ENCODE measurements at regions not wholly inside any gene's neighbourhood (a gene's known extent, or its start where the extent isn't known, plus 50 kb on each side); places are given as distances from the start of the nearest gene placed in this dataset.

GRCh38 chr3:35867791-35868190 is 228.5 kb downstream of the ARPP21 start (continued):
- TF ChIP-seq RXRA (IDR thresholded peaks at IDR 0.05; ENCODE audit: borderline replicate concordance, low read depth) = no peak
- TF ChIP-seq, protein P1, sequence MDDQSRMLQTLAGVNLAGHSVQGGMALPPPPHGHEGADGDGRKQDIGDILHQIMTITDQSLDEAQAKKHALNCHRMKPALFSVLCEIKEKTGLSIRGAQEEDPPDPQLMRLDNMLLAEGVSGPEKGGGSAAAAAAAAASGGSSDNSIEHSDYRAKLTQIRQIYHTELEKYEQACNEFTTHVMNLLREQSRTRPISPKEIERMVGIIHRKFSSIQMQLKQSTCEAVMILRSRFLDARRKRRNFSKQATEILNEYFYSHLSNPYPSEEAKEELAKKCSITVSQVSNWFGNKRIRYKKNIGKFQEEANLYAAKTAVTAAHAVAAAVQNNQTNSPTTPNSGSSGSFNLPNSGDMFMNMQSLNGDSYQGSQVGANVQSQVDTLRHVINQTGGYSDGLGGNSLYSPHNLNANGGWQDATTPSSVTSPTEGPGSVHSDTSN (IDR thresholded peaks at IDR 0.05) = no peak
- no peak for TF ChIP-seq YY1 (IDR thresholded peaks at IDR 0.05; ENCODE audit: low read depth)

- no peak overlapping the region for H3K9ac ChIP-seq
- no peak overlapping the region for H3K4me2 ChIP-seq
- POLR2A ChIA-PET = no interaction called here
- TF ChIP-seq MEF2A (IDR thresholded peaks at IDR 0.05; ENCODE audit: borderline replicate concordance, low read depth) (no peak), CHD2 (IDR thresholded peaks at IDR 0.05; ENCODE audit: low read length, partially characterized antibody) (no peak), POLR2AphosphoS5 (IDR thresholded peaks at IDR 0.05; ENCODE audit: low read depth, low read length) (no peak), RFX5 (IDR thresholded peaks at IDR 0.05; ENCODE audit: low read length) (no peak), RAD21 (IDR thresholded peaks at IDR 0.05; ENCODE audit: low read length) (no peak), ELF1 (IDR thresholded peaks at IDR 0.05) (no peak), GABPA (IDR thresholded peaks at IDR 0.05; ENCODE audit: low read depth) (no peak), IRF3 (IDR thresholded peaks at IDR 0.05; ENCODE audit: low read depth, low read length) (no peak), FOXM1 (IDR thresholded peaks at IDR 0.05; ENCODE audit: low read depth) (no peak), YY1 (IDR thresholded peaks at IDR 0.05; ENCODE audit: low read depth) (no peak), TAF1 (IDR thresholded peaks at IDR 0.05; ENCODE audit: borderline replicate concordance, low read depth, low read length) (no peak), FOSL2 (IDR thresholded peaks at IDR 0.05; ENCODE audit: borderline replicate concordance, low read depth) (no peak), SIN3A (IDR thresholded peaks at IDR 0.05; ENCODE audit: borderline replicate concordance, low read depth, low read length) (no peak), FOXJ3 (CRISPR knock-in tag; IDR thresholded peaks at IDR 0.05) (no peak), GATA2 (CRISPR knock-in tag; IDR thresholded peaks at IDR 0.05) (no peak), CTCF (IDR thresholded peaks at IDR 0.05) (no peak), ZBTB33 (IDR thresholded peaks at IDR 0.05; ENCODE audit: borderline replicate concordance, low read depth) (no peak), RCOR1 (IDR thresholded peaks at IDR 0.05; ENCODE audit: low read length) (no peak), JUND (IDR thresholded peaks at IDR 0.05) (no peak)
- TF ChIP-seq, protein P2, sequence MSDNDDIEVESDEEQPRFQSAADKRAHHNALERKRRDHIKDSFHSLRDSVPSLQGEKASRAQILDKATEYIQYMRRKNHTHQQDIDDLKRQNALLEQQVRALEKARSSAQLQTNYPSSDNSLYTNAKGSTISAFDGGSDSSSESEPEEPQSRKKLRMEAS (IDR thresholded peaks at IDR 0.05; ENCODE audit: low read depth) = no peak
- DNase-seq = no peak
- H3K9me2 ChIP-seq = no peaks in the 10 kb centered on the region
- no peak overlapping the region for H3K4me3 ChIP-seq (ENCODE audit: low read depth in 2 of 2, low read length in 1 of 2)
- no peak overlapping the region for H2AFZ ChIP-seq (ENCODE audit: low read depth)
- CTCF ChIA-PET = interaction anchor here (1.3 kb wide), 1 partner anchor 26 kb away, joined by 3 read pairs; no protein-coding TSS in a partner anchor
- H3K36me3 ChIP-seq (replicated peaks in 1 of 2; ENCODE audit: control insufficient read depth in 1 of 2, insufficient read depth in 2 of 2, low read length in 1 of 2) = no peaks in the 10 kb centered on the region
- no peaks in the 10 kb centered on the region for H3K4me1 ChIP-seq (ENCODE audit: control insufficient read depth in 1 of 2, insufficient read depth in 2 of 2, low read depth in 1 of 2, low read length in 1 of 2)
- H3K9me3 ChIP-seq = no peaks in the 10 kb centered on the region
- H3K27ac ChIP-seq (ENCODE audit: low read depth in 2 of 2, low read length in 1 of 2) = no peak overlapping the region
- WGBS (ENCODE audit: low lambda C conversion rate) = 46% methylated on average over 4 of the region's 4 CpGs
- H4K20me1 ChIP-seq (ENCODE audit: insufficient read depth) = no peaks in the 10 kb centered on the region
- H3F3A ChIP-seq (replicated peaks; ENCODE audit: insufficient read depth) = peaks cover 3% of the 10 kb centered on the region
- H3K27me3 ChIP-seq (ENCODE audit: insufficient read depth) = no peaks in the 10 kb centered on the region
- no peaks in the 10 kb centered on the region for H3K79me2 ChIP-seq (ENCODE audit: insufficient read depth)
These were observed 231.7 kb downstream of the ARPP21 start for GRCh38 chr3:35871009-35871408.
